Mucosa of rectum (tissue), 2 donors: ENCODE measurements at regions not wholly inside any gene's neighbourhood (a gene's known extent, or its start where the extent isn't known, plus 50 kb on each side); places are given as distances from the start of the nearest gene placed in this dataset.

ENCODE experiments used
- H3K27ac ChIP-seq, 2 donors: one replicate each; pipeline ENCODE4 v1.7.0; 2013; ENCODE audit warnings: inconsistent platforms in 2 of 2, low read depth in 2 of 2, low read length in 2 of 2
- H3K27me3 ChIP-seq, 2 donors: one replicate each; pipeline ENCODE4 v1.7.0; 2013; ENCODE audit warnings: low read length in 2 of 2; ENCODE audit not compliant: control insufficient read depth in 2 of 2, insufficient read depth in 2 of 2
- H3K36me3 ChIP-seq, 2 donors: one replicate each; pipeline ENCODE4 v1.7.0; 2013; ENCODE audit warnings: low read length in 2 of 2; ENCODE audit not compliant: control insufficient read depth in 2 of 2, insufficient read depth in 2 of 2
- H3K4me1 ChIP-seq, 2 donors: one replicate each; pipeline ENCODE4 v1.7.0; 2013; ENCODE audit warnings: low read length in 2 of 2, mild to moderate bottlenecking in 1 of 2; ENCODE audit not compliant: control insufficient read depth in 2 of 2, insufficient read depth in 2 of 2
- H3K4me3 ChIP-seq, 2 donors: one replicate each; pipeline ENCODE4 v1.7.0; 2013; ENCODE audit warnings: low read length in 2 of 2
- H3K9ac ChIP-seq, 2 donors: one replicate each; pipeline ENCODE4 v1.7.0; 2013; ENCODE audit warnings: low read length in 2 of 2, low read depth in 1 of 2, mild to moderate bottlenecking in 1 of 2
- H3K9me3 ChIP-seq, 2 donors: one replicate each; pipeline ENCODE4 v1.7.0; 2013; ENCODE audit warnings: low read length in 2 of 2; ENCODE audit not compliant: control insufficient read depth in 2 of 2
- donor health status: healthy.
- donor health status: Normal muscosa, but diverticular disease.

- Histone ChIP-seq H3K9ac (no peak overlapping the region), H3K36me3 (no peaks in the 10 kb centered on the region), H3K27ac (no peak overlapping the region), H3K4me1 (no peaks in the 10 kb centered on the region), H3K27me3 (no peaks in the 10 kb centered on the region), H3K9me3 (no peaks in the 10 kb centered on the region), H3K4me3 (no peak overlapping the region)
Observed at GRCh38 chr10:8504499-8504898, 450.0 kb downstream of the GATA3 start.

GRCh38 chr10:8507156-8507555 lies 452.7 kb downstream of the GATA3 start:
- no peaks in the 10 kb centered on the region for H3K27me3 ChIP-seq
- no peak overlapping the region for H3K27ac ChIP-seq
- no peaks in the 10 kb centered on the region for H3K36me3 ChIP-seq
- H3K4me1 ChIP-seq, result no peaks in the 10 kb centered on the region
- no peak overlapping the region for H3K9ac ChIP-seq
- H3K9me3 ChIP-seq, result no peaks in the 10 kb centered on the region
- H3K4me3 ChIP-seq, result no peak overlapping the region

- Histone ChIP-seq H3K4me3 (no peak overlapping the region), H3K9ac (no peak overlapping the region), H3K9me3 (no peaks in the 10 kb centered on the region), H3K4me1 (no peaks in the 10 kb centered on the region), H3K27me3 (no peaks in the 10 kb centered on the region), H3K27ac (no peak overlapping the region), H3K36me3 (no peaks in the 10 kb centered on the region)
Observed at GRCh38 chr10:8508882-8509281, 454.4 kb downstream of the GATA3 start.

- no peaks in the 10 kb centered on the region for H3K4me1 ChIP-seq
Observed at GRCh38 chr10:8510471-8510870, 456.0 kb downstream of the GATA3 start.

GRCh38 chr10:8511026-8511425 lies 456.5 kb downstream of the GATA3 start:
- Histone ChIP-seq H3K36me3 (no peaks in the 10 kb centered on the region), H3K9me3 (no peaks in the 10 kb centered on the region), H3K4me3 (no peak overlapping the region), H3K27me3 (no peaks in the 10 kb centered on the region), H3K9ac (no peak overlapping the region), H3K27ac (no peak overlapping the region), H3K4me1 (no peaks in the 10 kb centered on the region)

More at GRCh38 chr10:8510471-8510870, 456.0 kb downstream of the GATA3 start:
- no peak overlapping the region for H3K9ac ChIP-seq
- H3K27ac ChIP-seq, result no peak overlapping the region
- no peak overlapping the region for H3K4me3 ChIP-seq
- H3K9me3 ChIP-seq, result no peaks in the 10 kb centered on the region
- H3K27me3 ChIP-seq, result no peaks in the 10 kb centered on the region
- H3K36me3 ChIP-seq, result no peaks in the 10 kb centered on the region

GRCh38 chr10:8513155-8514147 lies 459.0 kb downstream of the GATA3 start:
- Histone ChIP-seq H3K4me1 (no peaks in the 10 kb centered on the region), H3K27me3 (no peaks in the 10 kb centered on the region), H3K9me3 (no peaks in the 10 kb centered on the region), H3K36me3 (no peaks in the 10 kb centered on the region), H3K4me3 (no peak overlapping the region), H3K27ac (no peak overlapping the region), H3K9ac (no peak overlapping the region)

- Histone ChIP-seq H3K27ac (no peak overlapping the region), H3K9me3 (no peaks in the 10 kb centered on the region), H3K36me3 (no peaks in the 10 kb centered on the region), H3K27me3 (no peaks in the 10 kb centered on the region), H3K4me3 (no peak overlapping the region), H3K4me1 (no peaks in the 10 kb centered on the region), H3K9ac (no peak overlapping the region)
Observed at GRCh38 chr10:8520382-8520781, 465.9 kb downstream of the GATA3 start.

- H3K9me3 ChIP-seq, result no peaks in the 10 kb centered on the region
- H3K36me3 ChIP-seq, result no peaks in the 10 kb centered on the region
- no peaks in the 10 kb centered on the region for H3K27me3 ChIP-seq
- H3K27ac ChIP-seq, result no peak overlapping the region
- H3K9ac ChIP-seq, result no peak overlapping the region
- H3K4me3 ChIP-seq, result no peak overlapping the region
- H3K4me1 ChIP-seq, result no peaks in the 10 kb centered on the region
Observed at GRCh38 chr10:8527773-8528172, 473.3 kb downstream of the GATA3 start.

- H3K9ac ChIP-seq, result no peak overlapping the region
- no peaks in the 10 kb centered on the region for H3K27me3 ChIP-seq
- H3K36me3 ChIP-seq, result no peaks in the 10 kb centered on the region
- no peaks in the 10 kb centered on the region for H3K9me3 ChIP-seq
- no peak overlapping the region for H3K4me3 ChIP-seq
- H3K27ac ChIP-seq, result no peak overlapping the region
- no peaks in the 10 kb centered on the region for H3K4me1 ChIP-seq
Observed at GRCh38 chr10:8531116-8531515, 476.6 kb downstream of the GATA3 start.

GRCh38 chr10:8532647-8533046 lies 478.2 kb downstream of the GATA3 start:
- Histone ChIP-seq H3K36me3 (no peaks in the 10 kb centered on the region), H3K4me3 (no peak overlapping the region), H3K9me3 (no peaks in the 10 kb centered on the region), H3K27me3 (no peaks in the 10 kb centered on the region), H3K9ac (no peak overlapping the region), H3K4me1 (no peaks in the 10 kb centered on the region), H3K27ac (no peak overlapping the region)
